IMR-90 (cell line): ENCODE measurements at regions not wholly inside any gene's neighbourhood (a gene's known extent, or its start where the extent isn't known, plus 50 kb on each side); places are given as distances from the start of the nearest gene placed in this dataset.

Experiments used
- ATAC-seq: fragments of 200-7000 bp; cut with Tn5 transposase; 2 replicates; pipeline ENCODE4 v1.9.1; 2020; ENCODE audit warnings: low read depth, mild to moderate bottlenecking, moderate library complexity
- BruUV-seq: library from RNA; stranded (reverse); fragments of 400-500 nt; replicated peaks from 2 replicates; lab custom pipeline; 2021; lab: Mats Ljungman, UMichigan
- CTCF ChIA-PET: fragments of 300-600 bp; formaldehyde crosslinking; extraction: SDS; loops from one replicate; lab custom pipeline; 2021; ENCODE audit warnings: antibody characterized with exemption; lab: Yijun Ruan, JAX
- POLR2A ChIA-PET: fragments of 300-600 bp; sonication (Branson Sonifier 250); formaldehyde crosslinking; loops from one replicate; lab custom pipeline; 2022; ENCODE audit warnings: antibody characterized with exemption; ENCODE audit not compliant: unreplicated experiment; lab: Charles Lee
- DNase-seq: peaks from one replicate; pipeline ENCODE4 v3.0.0; 2013
- H2AFZ ChIP-seq: replicated peaks from 2 replicates; pipeline ENCODE3; 2013; ENCODE audit warnings: low read length, mild to moderate bottlenecking; ENCODE audit not compliant: poor library complexity
- H2AK5ac ChIP-seq: 2 replicates; pipeline ENCODE4 v1.6.1; 2013; ENCODE audit warnings: low read depth, low read length, inconsistent platforms
- H2AK9ac ChIP-seq: replicated peaks from 2 replicates; pipeline ENCODE3; 2013; ENCODE audit warnings: mild to moderate bottlenecking, low read depth, low read length, moderate library complexity; ENCODE audit not compliant: poor library complexity
- H2BK120ac ChIP-seq: 2 replicates; pipeline ENCODE4 v1.6.1; 2013; ENCODE audit warnings: low read depth, low read length, inconsistent platforms
- H2BK15ac ChIP-seq: 3 replicates; pipeline ENCODE4 v1.6.1; 2013; ENCODE audit warnings: low read depth, low read length, inconsistent platforms
- H2BK20ac ChIP-seq: 2 replicates; pipeline ENCODE4 v1.6.1; 2013; ENCODE audit warnings: low read depth, mild to moderate bottlenecking, inconsistent platforms, low read length, moderate library complexity
- H2BK5ac ChIP-seq: 2 replicates; pipeline ENCODE4 v1.6.1; 2013; ENCODE audit warnings: mild to moderate bottlenecking, low read depth, low read length, inconsistent platforms; ENCODE audit not compliant: poor library complexity, severe bottlenecking
- H3K14ac ChIP-seq: replicated peaks from 2 replicates; pipeline ENCODE4 v1.6.1; 2013; ENCODE audit warnings: low read depth, low read length, inconsistent platforms
- H3K18ac ChIP-seq: 2 replicates; pipeline ENCODE4 v1.6.1; 2013; ENCODE audit warnings: low read depth, low read length, control low read depth
- H3K23ac ChIP-seq: 2 replicates; pipeline ENCODE4 v1.6.1; 2013; ENCODE audit warnings: low read depth, low read length, inconsistent platforms
- H3K27ac ChIP-seq: 2 replicates; pipeline ENCODE4 v1.5.1; 2013; ENCODE audit warnings: mild to moderate bottlenecking, control low read depth, low read length; ENCODE audit not compliant: insufficient read depth
- H3K27me3 ChIP-seq: 2 replicates; pipeline ENCODE4 v1.6.1; 2013; ENCODE audit warnings: low read length; ENCODE audit not compliant: control insufficient read depth, insufficient read depth
- H3K36me3 ChIP-seq: 2 replicates; pipeline ENCODE4 v1.6.1; 2013; ENCODE audit warnings: low read length, mixed read lengths; ENCODE audit not compliant: control insufficient read depth, insufficient read depth
- H3K4ac ChIP-seq: 2 replicates; pipeline ENCODE4 v1.6.1; 2013; ENCODE audit warnings: low read depth, low read length, inconsistent platforms
- H3K4me1 ChIP-seq: 2 replicates; pipeline ENCODE4 v1.6.1; 2013; ENCODE audit warnings: low read length, mixed read lengths; ENCODE audit not compliant: control insufficient read depth, insufficient read depth
- H3K4me2 ChIP-seq: 2 replicates; pipeline ENCODE4 v1.6.1; 2013; ENCODE audit warnings: low read depth, mild to moderate bottlenecking, control low read depth, low read length, moderate library complexity
- H3K4me3 ChIP-seq: 2 replicates; pipeline ENCODE4 v1.5.1; 2013; ENCODE audit warnings: low read depth, mild to moderate bottlenecking, control low read depth, low read length, moderate library complexity; ENCODE audit not compliant: insufficient read depth
- H3K56ac ChIP-seq: 2 replicates; pipeline ENCODE4 v1.6.1; 2013; ENCODE audit warnings: low read length, inconsistent platforms; ENCODE audit not compliant: insufficient read depth; ENCODE audit errors: extremely low read depth
- H3K79me1 ChIP-seq, 2 experiments: 2 replicates each; pipeline ENCODE4 v1.6.1; 2013; ENCODE audit warnings: low read length in 2 of 2, inconsistent platforms in 1 of 2, low read depth in 1 of 2
- H3K9ac ChIP-seq: 2 replicates; pipeline ENCODE4 v1.6.1; 2013; ENCODE audit warnings: low read depth, low read length, control low read depth
- H3K9me1 ChIP-seq: 2 replicates; pipeline ENCODE4 v1.6.1; 2013; ENCODE audit warnings: low read length, inconsistent platforms; ENCODE audit not compliant: insufficient read depth
- H3K9me3 ChIP-seq: 2 replicates; pipeline ENCODE4 v1.6.1; 2013; ENCODE audit warnings: low read length; ENCODE audit not compliant: control insufficient read depth, insufficient read depth
- H4K20me1 ChIP-seq: 2 replicates; pipeline ENCODE4 v1.6.1; 2013; ENCODE audit warnings: low read length, inconsistent platforms; ENCODE audit not compliant: insufficient read depth
- H4K5ac ChIP-seq: 2 replicates; pipeline ENCODE4 v1.6.1; 2013; ENCODE audit warnings: mild to moderate bottlenecking, low read depth, low read length, control low read depth
- H4K8ac ChIP-seq, 2 experiments: 2 replicates each; pipeline ENCODE4 v1.6.1; 2013; ENCODE audit warnings: low read depth in 2 of 2, low read length in 2 of 2, control low read depth in 1 of 2, inconsistent platforms in 1 of 2
- H4K91ac ChIP-seq: 2 replicates; pipeline ENCODE4 v1.6.1; 2013; ENCODE audit warnings: low read depth, low read length, inconsistent platforms; ENCODE audit not compliant: insufficient read depth
- CHD1 ChIP-seq: IDR thresholded peaks from 2 replicates; pipeline ENCODE4 v1.6.1; 2012; ENCODE audit warnings: low read depth, low read length, improper control_type of control experiment
- MAZ ChIP-seq: IDR thresholded peaks from 2 replicates; pipeline ENCODE4 v1.6.1; 2012; ENCODE audit warnings: low read depth, mild to moderate bottlenecking, low read length, improper control_type of control experiment, moderate library complexity, borderline replicate concordance
- NFE2L2 ChIP-seq: fragments of 150-350 bp; IDR thresholded peaks from 2 replicates; pipeline ENCODE4 v1.6.1; 2016; ENCODE audit warnings: low read depth, mild to moderate bottlenecking, low read length
- POLR2A ChIP-seq: IDR thresholded peaks from 2 replicates; pipeline ENCODE4 v1.6.1; 2012; ENCODE audit warnings: mild to moderate bottlenecking, low read depth, low read length
- RAD21 ChIP-seq: IDR thresholded peaks from 2 replicates; pipeline ENCODE4 v1.6.1; 2012; ENCODE audit warnings: low read length, improper control_type of control experiment
- RCOR1 ChIP-seq: IDR thresholded peaks from 2 replicates; pipeline ENCODE4 v1.6.1; 2012; ENCODE audit warnings: mild to moderate bottlenecking, low read length, improper control_type of control experiment; ENCODE audit not compliant: insufficient replicate concordance
- RFX5 ChIP-seq: IDR thresholded peaks from 2 replicates; pipeline ENCODE4 v1.8.0; 2012; ENCODE audit warnings: low read depth, mild to moderate bottlenecking, low read length, moderate library complexity
- WGBS, 2 experiments: methylation state at CpG; one replicate each; pipeline versions ENCODE4 v1.1.5 to v1.1.7; 2013; ENCODE audit warnings: missing lambda C conversion rate in 2 of 2; ENCODE audit not compliant: insufficient read length in 1 of 2; ENCODE audit errors: extremely low coverage in 2 of 2; 5-methylcytosine and 5-hydroxymethylcytosine counted together
- dilution Hi-C: fragments of 300-500 bp; cut with HindIII; formaldehyde crosslinking; loops from one replicate; pipeline ENCODE4 v1.14.3; 2018; ENCODE audit warnings: low sequenced_read_pairs; ENCODE audit not compliant: unreplicated experiment
- in situ Hi-C: fragments of 300-500 bp; cut with MboI; formaldehyde crosslinking; loops from 3 replicates; pipeline ENCODE4 v1.14.3; 2019; ENCODE audit warnings: low sequenced_read_pairs, inconsistent platforms, mixed read lengths
- intact Hi-C: fragments of 100-400 bp; cut with micrococcal nuclease; formaldehyde crosslinking; loops from 2 replicates; pipeline ENCODE4 v1.10.0; 2022

GRCh38 chr15:85867250-85867649 lies 72.5 kb upstream of the KLHL25 start:
- no peaks in the 10 kb centered on the region for H3K9me1 ChIP-seq
- no peak overlapping the region for H3K23ac ChIP-seq
- no peak overlapping the region for H3K9ac ChIP-seq
- ATAC-seq (no peak), DNase-seq (no peak)
- no peak overlapping the region for H4K91ac ChIP-seq
- no peak overlapping the region for H3K4ac ChIP-seq
- POLR2A ChIA-PET: no interaction called here
- no peak overlapping the region for H3K18ac ChIP-seq
- TF ChIP-seq MAZ: no peak
- no peak for TF ChIP-seq RFX5
- no peak for TF ChIP-seq NFE2L2
- no peak for TF ChIP-seq POLR2A
- TF ChIP-seq RCOR1: no peak
- no peak for TF ChIP-seq CHD1
- no peak for TF ChIP-seq RAD21
- H3K36me3 ChIP-seq: no peaks in the 10 kb centered on the region
- H2AK5ac ChIP-seq: no peak overlapping the region
- CTCF ChIA-PET: no interaction called here
- H4K20me1 ChIP-seq: no peaks in the 10 kb centered on the region
- no peak overlapping the region for H3K4me2 ChIP-seq
- no peak overlapping the region for H3K56ac ChIP-seq
- H2AK9ac ChIP-seq: no peak overlapping the region
- peaks cover 2% of the 10 kb centered on the region for H3K27me3 ChIP-seq
- no peaks in the 10 kb centered on the region for H3K9me3 ChIP-seq
- no peak overlapping the region for H2BK15ac ChIP-seq
- no peak overlapping the region for H2BK5ac ChIP-seq
- in situ Hi-C loops (no loop called here), intact Hi-C loops (loop anchor here (10.0 kb wide), 1 partner anchor 1738 kb away; no protein-coding TSS in a partner anchor), dilution Hi-C loops (no loop called here)
- BruUV-seq: no TSS peak
- no peak overlapping the region for H4K5ac ChIP-seq
- H4K8ac ChIP-seq: no peak overlapping the region
- no peak overlapping the region for H3K14ac ChIP-seq
- no peaks in the 10 kb centered on the region for H3K4me1 ChIP-seq
- H2BK20ac ChIP-seq: no peak overlapping the region
- no CpG with 5 or more reads among the region's 5 CpGs for WGBS, 2 experiments
- no peak overlapping the region for H2BK120ac ChIP-seq
- no peak overlapping the region for H3K4me3 ChIP-seq
- H2AFZ ChIP-seq: no peak overlapping the region
- H3K79me1 ChIP-seq: no peaks in the 10 kb centered on the region
- H3K27ac ChIP-seq: no peak overlapping the region
